Activated naive CD8-positive, alpha-beta T cell treated with anti-CD3 and anti-CD28 coated beads for 36 hours (primary cell): ENCODE measurements at regions not wholly inside any gene's neighbourhood (a gene's known extent, or its start where the extent isn't known, plus 50 kb on each side); places are given as distances from the start of the nearest gene placed in this dataset.

Source experiments
- DNase-seq: peaks from one replicate; pipeline ENCODE4 v3.0.0; 2021
- H3K27ac Mint-ChIP-seq: one replicate; pipeline ENCODE4 v1.8.0; 2022; ENCODE audit warnings: mild to moderate bottlenecking, moderate library complexity, mixed read lengths
- H3K27me3 Mint-ChIP-seq: one replicate; pipeline ENCODE4 v1.8.0; 2022; ENCODE audit warnings: mild to moderate bottlenecking, mixed read lengths
- H3K36me3 Mint-ChIP-seq: one replicate; pipeline ENCODE4 v1.8.0; 2021; ENCODE audit warnings: mild to moderate bottlenecking, mixed read lengths
- H3K4me1 Mint-ChIP-seq: one replicate; pipeline ENCODE4 v1.8.0; 2021; ENCODE audit warnings: mixed read lengths
- H3K4me3 Mint-ChIP-seq: one replicate; pipeline ENCODE4 v1.8.0; 2022; ENCODE audit warnings: mild to moderate bottlenecking, moderate library complexity, mixed read lengths
- H3K9me3 Mint-ChIP-seq: one replicate; pipeline ENCODE4 v1.8.0; 2022; ENCODE audit warnings: mixed read lengths

- DNase-seq, result no peak
- no peaks in the 10 kb centered on the region for H3K4me1 Mint-ChIP-seq
- no peaks in the 10 kb centered on the region for H3K36me3 Mint-ChIP-seq
- peaks cover 15% of the 10 kb centered on the region for H3K9me3 Mint-ChIP-seq
- no peaks in the 10 kb centered on the region for H3K27me3 Mint-ChIP-seq
- no peak overlapping the region for H3K27ac Mint-ChIP-seq
- H3K4me3 Mint-ChIP-seq, result no peak overlapping the region
Measured at GRCh38 chr15:97129674-97130073, 799.2 kb downstream of the NR2F2 start.

- H3K36me3 Mint-ChIP-seq, result no peaks in the 10 kb centered on the region
- H3K27me3 Mint-ChIP-seq, result no peaks in the 10 kb centered on the region
- no peak overlapping the region for H3K4me3 Mint-ChIP-seq
- H3K4me1 Mint-ChIP-seq, result no peaks in the 10 kb centered on the region
- no peak overlapping the region for H3K27ac Mint-ChIP-seq
- DNase-seq, result no peak
- peaks cover 2% of the 10 kb centered on the region for H3K9me3 Mint-ChIP-seq
Measured at GRCh38 chr15:97140216-97140615, 809.7 kb downstream of the NR2F2 start.

- no peaks in the 10 kb centered on the region for H3K4me1 Mint-ChIP-seq
- H3K27me3 Mint-ChIP-seq, result no peaks in the 10 kb centered on the region
- no peak for DNase-seq
- H3K4me3 Mint-ChIP-seq, result no peak overlapping the region
- H3K27ac Mint-ChIP-seq, result no peak overlapping the region
- peaks cover 4% of the 10 kb centered on the region for H3K9me3 Mint-ChIP-seq
- no peaks in the 10 kb centered on the region for H3K36me3 Mint-ChIP-seq
Measured at GRCh38 chr15:97141360-97141759, 810.9 kb downstream of the NR2F2 start.

- no peak for DNase-seq
- Mint-ChIP-seq H3K4me1 (no peaks in the 10 kb centered on the region), H3K9me3 (peaks cover 4% of the 10 kb centered on the region), H3K4me3 (no peak overlapping the region), H3K27ac (no peak overlapping the region), H3K36me3 (no peaks in the 10 kb centered on the region), H3K27me3 (no peaks in the 10 kb centered on the region)
Measured at GRCh38 chr15:97141871-97142270, 811.4 kb downstream of the NR2F2 start.

GRCh38 chr15:97143592-97144376 is 813.3 kb downstream of the NR2F2 start:
- Mint-ChIP-seq H3K27me3 (no peaks in the 10 kb centered on the region), H3K4me1 (no peaks in the 10 kb centered on the region), H3K4me3 (no peak overlapping the region), H3K27ac (no peak overlapping the region), H3K36me3 (no peaks in the 10 kb centered on the region), H3K9me3 (peaks cover 4% of the 10 kb centered on the region)
- DNase-seq, result no peak

- Mint-ChIP-seq H3K27me3 (no peaks in the 10 kb centered on the region), H3K4me3 (no peak overlapping the region), H3K4me1 (no peaks in the 10 kb centered on the region), H3K9me3 (peaks cover 1% of the 10 kb centered on the region), H3K27ac (no peak overlapping the region), H3K36me3 (no peaks in the 10 kb centered on the region)
- DNase-seq, result no peak
Measured at GRCh38 chr15:97144377-97144711, 813.8 kb downstream of the NR2F2 start.

GRCh38 chr15:97146929-97147870 is 813.3 kb upstream of the ARRDC4 start:
- no peaks in the 10 kb centered on the region for H3K36me3 Mint-ChIP-seq
- H3K4me3 Mint-ChIP-seq, result no peak overlapping the region
- DNase-seq, result no peak
- H3K4me1 Mint-ChIP-seq, result no peaks in the 10 kb centered on the region
- no peak overlapping the region for H3K27ac Mint-ChIP-seq
- no peaks in the 10 kb centered on the region for H3K27me3 Mint-ChIP-seq
- peaks cover 1% of the 10 kb centered on the region for H3K9me3 Mint-ChIP-seq

- no peaks in the 10 kb centered on the region for H3K36me3 Mint-ChIP-seq
- no peak overlapping the region for H3K4me3 Mint-ChIP-seq
- H3K27me3 Mint-ChIP-seq, result no peaks in the 10 kb centered on the region
- H3K9me3 Mint-ChIP-seq, result no peaks in the 10 kb centered on the region
- H3K27ac Mint-ChIP-seq, result no peak overlapping the region
- H3K4me1 Mint-ChIP-seq, result no peaks in the 10 kb centered on the region
- no peak for DNase-seq
Measured at GRCh38 chr15:97153356-97153965, 807.0 kb upstream of the ARRDC4 start.

GRCh38 chr15:97156739-97157265 is 803.7 kb upstream of the ARRDC4 start:
- Mint-ChIP-seq H3K36me3 (no peaks in the 10 kb centered on the region), H3K4me1 (no peaks in the 10 kb centered on the region), H3K27ac (no peak overlapping the region), H3K4me3 (no peak overlapping the region), H3K27me3 (no peaks in the 10 kb centered on the region), H3K9me3 (no peaks in the 10 kb centered on the region)
- DNase-seq, result no peak

GRCh38 chr15:97162805-97163495 is 797.6 kb upstream of the ARRDC4 start:
- Mint-ChIP-seq H3K4me3 (no peak overlapping the region), H3K4me1 (no peaks in the 10 kb centered on the region), H3K27me3 (peaks cover 5% of the 10 kb centered on the region), H3K27ac (no peak overlapping the region), H3K36me3 (no peaks in the 10 kb centered on the region), H3K9me3 (no peaks in the 10 kb centered on the region)
- no peak for DNase-seq

- Mint-ChIP-seq H3K27me3 (peaks cover 5% of the 10 kb centered on the region), H3K4me3 (no peak overlapping the region), H3K36me3 (no peaks in the 10 kb centered on the region), H3K4me1 (no peaks in the 10 kb centered on the region), H3K9me3 (no peaks in the 10 kb centered on the region), H3K27ac (no peak overlapping the region)
- DNase-seq, result no peak
Measured at GRCh38 chr15:97165205-97165604, 795.3 kb upstream of the ARRDC4 start.

GRCh38 chr15:97168704-97169475 is 791.6 kb upstream of the ARRDC4 start:
- Mint-ChIP-seq H3K27ac (no peak overlapping the region), H3K4me3 (no peak overlapping the region), H3K9me3 (no peaks in the 10 kb centered on the region), H3K27me3 (no peaks in the 10 kb centered on the region), H3K4me1 (no peaks in the 10 kb centered on the region), H3K36me3 (no peaks in the 10 kb centered on the region)
- DNase-seq, result no peak

GRCh38 chr15:97171556-97171955 is 788.9 kb upstream of the ARRDC4 start:
- H3K27me3 Mint-ChIP-seq, result peaks cover 3% of the 10 kb centered on the region
- H3K4me1 Mint-ChIP-seq, result no peaks in the 10 kb centered on the region
- DNase-seq, result no peak
- no peak overlapping the region for H3K4me3 Mint-ChIP-seq
- no peak overlapping the region for H3K27ac Mint-ChIP-seq
- H3K36me3 Mint-ChIP-seq, result no peaks in the 10 kb centered on the region
- H3K9me3 Mint-ChIP-seq, result no peaks in the 10 kb centered on the region

GRCh38 chr15:97174886-97175540 is 785.5 kb upstream of the ARRDC4 start:
- Mint-ChIP-seq H3K36me3 (no peaks in the 10 kb centered on the region), H3K4me1 (no peaks in the 10 kb centered on the region), H3K4me3 (no peak overlapping the region), H3K9me3 (no peaks in the 10 kb centered on the region), H3K27ac (no peak overlapping the region), H3K27me3 (peaks cover 3% of the 10 kb centered on the region)
- no peak for DNase-seq
